Lung microvascular endothelial cell (primary cell): ENCODE measurements at regions not wholly inside any gene's neighbourhood (a gene's known extent, or its start where the extent isn't known, plus 50 kb on each side); places are given as distances from the start of the nearest gene placed in this dataset.

Experiments used
- DNase-seq, 2 donors: peaks; one replicate each; pipeline versions ENCODE4 v3.0.0 to v3.0.0-alpha.2; 2010; ENCODE audit warnings: low read depth in 2 of 2

DNA sequence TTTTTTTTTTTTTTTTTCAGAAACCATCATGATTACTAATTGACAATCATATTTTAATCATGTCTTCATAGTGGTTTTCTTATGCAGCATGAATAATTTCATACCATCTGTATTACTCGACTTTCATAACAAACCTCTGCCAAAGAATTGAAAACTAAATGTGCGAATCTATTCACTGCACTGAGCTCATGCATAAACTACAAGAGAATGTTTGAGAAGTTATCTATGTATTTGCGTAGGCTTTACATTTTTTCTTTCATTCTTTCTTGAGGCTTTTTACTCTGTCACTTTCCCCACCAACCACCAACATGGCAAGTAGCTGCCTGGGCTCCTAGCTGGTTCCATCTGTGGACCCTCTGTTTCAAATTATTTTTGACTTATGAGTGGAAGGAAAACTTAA lies 1761.0 kb downstream of the STIM2 start:
- no peak for DNase-seq

DNA sequence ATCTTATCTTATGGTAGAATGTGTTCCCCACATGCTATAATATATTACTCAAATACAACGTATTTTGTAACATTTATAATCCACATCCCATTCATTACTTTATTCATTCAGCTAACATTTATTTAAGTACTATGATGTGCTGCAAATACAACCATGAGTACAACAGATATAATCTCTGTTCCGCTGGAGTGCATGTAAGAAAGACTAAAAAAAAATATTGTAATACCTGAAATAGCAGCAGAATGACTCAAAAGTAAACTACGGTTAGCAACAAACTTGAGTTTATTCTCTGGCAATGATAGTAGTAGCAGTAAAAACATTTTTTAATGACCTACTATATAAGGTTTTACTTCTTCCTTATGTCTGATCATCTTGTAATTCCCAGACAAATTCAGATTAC lies 1776.3 kb downstream of the STIM2 start:
- DNase-seq, result no peak

DNA sequence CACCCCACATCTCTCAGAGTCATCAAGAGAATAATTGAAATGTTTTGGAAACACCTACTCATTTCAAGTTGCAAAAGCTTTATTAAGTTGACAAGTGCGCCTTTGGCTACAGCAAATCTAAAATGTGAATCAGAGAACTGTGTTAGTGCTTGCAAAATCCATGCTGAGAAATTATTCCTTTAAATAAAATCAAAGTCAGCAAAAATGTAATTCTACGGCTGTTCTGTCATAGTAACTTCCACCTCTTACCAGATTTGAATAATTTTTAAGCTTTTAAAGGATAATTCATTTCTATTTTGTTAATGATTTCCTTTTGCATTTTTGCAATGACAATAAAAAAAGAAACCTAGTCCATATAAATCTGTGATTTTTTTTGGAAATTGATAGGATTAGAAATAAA lies 1779.1 kb downstream of the STIM2 start:
- DNase-seq, result no peak

DNA sequence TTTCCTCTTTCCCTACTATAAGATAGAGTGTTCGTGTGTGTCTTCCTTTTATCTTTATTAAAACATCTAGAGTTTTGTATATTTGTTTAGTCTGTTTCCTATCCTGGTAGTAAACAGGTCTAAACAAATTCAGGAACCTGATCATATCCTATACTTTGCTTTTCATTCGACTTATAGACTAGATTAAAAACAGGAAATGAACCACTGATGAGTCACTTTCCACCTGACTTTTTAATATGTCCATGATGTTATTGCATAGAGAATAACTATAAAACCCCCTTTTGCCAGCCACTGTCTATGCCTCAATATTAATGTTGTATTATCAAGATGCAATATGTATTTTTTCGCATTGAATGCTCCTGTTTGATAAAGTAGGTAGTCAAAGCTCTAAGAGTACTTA lies 1794.0 kb downstream of the STIM2 start:
- DNase-seq, result peak in 1 of 2 donors; percentile 20

DNA sequence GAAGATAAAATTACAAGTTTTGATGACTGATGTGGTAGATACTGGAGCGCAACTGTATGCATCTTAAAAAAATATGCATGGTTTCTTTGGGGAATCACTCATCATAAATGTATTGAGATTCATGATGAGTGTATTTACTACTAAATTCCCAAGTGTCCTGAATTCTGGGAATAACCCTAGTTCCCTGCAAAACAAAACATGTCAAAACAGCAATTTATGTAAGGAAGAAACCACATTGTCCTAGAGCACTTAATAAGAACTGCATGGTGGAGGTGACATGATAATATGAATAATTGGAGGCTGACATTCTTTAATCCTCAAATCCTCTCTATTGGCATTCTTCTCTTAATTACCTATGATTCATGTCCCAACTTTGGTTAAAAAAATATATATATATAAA lies 1804.7 kb downstream of the STIM2 start:
- no peak for DNase-seq

DNA sequence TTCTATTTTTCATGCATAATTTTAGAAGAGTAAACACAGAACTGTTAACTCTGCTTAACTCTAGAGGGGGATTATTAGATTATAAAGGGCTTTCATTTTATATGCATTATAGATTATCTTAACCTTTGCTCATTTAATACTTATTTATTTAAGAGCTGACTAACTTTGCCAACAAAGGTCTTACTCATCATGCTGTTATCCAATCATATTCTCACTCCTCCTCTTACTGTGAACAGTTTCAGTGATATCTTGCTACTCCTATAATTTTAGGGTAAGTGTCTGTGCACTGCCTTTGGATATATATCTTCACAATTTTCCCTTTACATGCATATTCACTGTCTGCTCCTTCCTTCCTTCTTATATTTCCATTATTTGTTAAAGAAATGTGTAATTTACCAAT lies 1814.9 kb downstream of the STIM2 start:
- DNase-seq, result no peak

DNA sequence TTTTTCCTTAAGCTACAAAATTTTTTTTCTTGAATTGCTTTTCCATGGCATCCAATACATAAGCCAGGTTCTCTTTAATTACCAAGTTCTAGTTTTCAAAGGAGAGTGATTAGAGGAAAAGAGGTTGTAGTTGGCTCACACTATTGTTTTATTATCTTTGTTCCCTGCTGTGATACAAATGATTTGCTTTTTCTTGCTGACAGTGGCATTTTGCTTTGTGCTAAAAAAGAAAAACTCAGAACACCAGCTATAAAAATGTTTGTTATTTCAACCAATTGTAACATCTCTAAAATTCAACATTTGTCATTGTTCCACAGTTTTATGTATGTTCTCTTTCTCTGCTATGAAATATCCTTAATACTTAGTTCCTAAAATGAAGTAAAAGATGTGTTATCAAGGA lies 1817.2 kb downstream of the STIM2 start:
- DNase-seq, result no peak

DNA sequence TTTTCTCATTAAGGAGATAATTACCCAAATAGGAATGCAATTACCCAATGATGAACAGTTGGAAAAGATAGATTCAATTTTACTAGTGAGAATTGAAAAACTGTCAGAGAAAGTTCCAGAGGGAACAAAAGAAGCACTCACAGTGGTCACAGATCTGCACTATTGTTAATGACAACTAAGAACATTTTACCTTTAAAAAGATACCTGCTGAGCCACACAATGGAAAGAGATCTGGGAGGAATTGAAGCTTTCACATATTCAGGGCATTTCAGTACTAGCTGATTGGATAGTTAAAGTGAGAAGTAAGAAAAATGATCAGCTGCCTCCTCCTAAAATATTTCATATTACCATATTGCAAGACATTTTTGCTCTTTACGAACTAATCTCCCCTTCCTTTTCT lies 1822.2 kb downstream of the STIM2 start:
- no peak for DNase-seq

DNA sequence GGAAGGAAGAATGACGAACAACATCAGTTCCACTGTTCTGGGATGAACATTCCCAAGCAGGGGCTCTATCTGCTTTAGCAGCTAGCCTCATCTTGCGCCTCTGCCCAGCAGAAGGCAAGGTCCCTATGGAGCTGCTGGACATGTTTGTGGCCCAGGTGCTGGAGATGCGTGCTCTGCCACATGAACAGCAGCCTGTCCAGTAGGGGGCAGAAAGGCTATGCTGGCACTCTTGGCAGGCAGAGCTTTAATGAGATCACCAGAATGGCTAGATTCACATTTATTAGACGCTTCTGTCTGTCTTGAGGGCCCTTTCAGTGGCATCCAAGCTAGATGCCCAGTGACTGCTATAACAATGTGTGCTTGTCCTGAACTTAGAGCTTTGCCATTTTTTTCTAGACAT lies 1826.0 kb downstream of the STIM2 start:
- DNase-seq, result peak in 1 of 2 donors; percentile 7

DNA sequence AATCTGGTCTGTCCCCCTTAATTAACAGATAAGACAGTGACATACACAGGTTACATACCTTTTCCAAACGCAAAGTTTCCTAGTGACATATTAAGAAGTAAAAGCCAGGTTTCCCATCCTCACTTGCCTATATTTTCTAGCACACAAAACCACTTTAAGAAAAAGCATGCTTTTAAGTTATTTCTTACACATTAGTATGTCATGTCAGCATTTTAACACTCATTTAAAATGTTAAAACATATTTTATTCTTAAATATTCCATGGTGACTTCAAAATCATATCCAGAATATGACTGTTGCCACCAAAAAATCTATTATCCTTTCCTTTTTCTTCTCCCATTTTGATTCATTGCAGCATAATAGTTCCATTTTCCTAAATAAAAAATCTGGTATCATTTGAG lies 1830.2 kb downstream of the STIM2 start:
- no peak for DNase-seq

DNA sequence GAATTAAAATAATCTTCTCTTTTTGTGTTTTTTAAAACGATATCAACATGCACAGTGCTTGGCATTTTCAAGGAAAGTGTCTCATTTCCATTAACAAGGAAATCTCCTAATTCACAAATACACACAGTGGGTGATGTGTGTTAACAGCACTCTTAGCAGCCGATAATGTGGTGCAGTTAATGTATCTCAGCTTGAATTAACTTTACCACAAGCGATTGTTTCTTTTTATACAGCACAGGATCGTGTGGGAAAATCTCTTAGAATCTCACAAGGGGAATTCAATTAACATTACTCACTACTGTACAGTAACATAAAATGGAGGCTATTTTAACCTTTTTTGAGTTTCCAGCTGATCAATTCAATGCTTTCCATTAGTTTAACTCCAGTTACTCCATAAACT lies 1841.9 kb downstream of the STIM2 start:
- DNase-seq, result no peak

DNA sequence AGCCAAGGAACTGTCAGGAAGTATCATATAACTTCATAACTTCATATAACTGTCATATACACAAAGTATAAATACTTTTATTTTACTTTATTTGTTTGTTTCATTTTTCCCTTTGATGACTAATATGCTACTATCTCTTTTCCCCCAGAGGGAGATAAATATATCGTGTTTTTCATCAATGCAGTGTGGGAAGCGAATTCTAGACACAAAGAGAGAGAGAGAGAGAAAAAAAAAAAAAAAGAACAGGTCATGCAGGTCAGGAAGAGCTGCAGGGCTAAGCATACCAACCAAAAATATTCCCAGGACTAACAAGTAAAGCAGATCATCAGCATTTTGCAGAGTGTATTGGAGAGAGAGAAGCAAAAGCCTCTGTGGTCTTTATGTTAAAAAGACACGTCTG lies 1849.2 kb downstream of the STIM2 start:
- DNase-seq, result no peak

DNA sequence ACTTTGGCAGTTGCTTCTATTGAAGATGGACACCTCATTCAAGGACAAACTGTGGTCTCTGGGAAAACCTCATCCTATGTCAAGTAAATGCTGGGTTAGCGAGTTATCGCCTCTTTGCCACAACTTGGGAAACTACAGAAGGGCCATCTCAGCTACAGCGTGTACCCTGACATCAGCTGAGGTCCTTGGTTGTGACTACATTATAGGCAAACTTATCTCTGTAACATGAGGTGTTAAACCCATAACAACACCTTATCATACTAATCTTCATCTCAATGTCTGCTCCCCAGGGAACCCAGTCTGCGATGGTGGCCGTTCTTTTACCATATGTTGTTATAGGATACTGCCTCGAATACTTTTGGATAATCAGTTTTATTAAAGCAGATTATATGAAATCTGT lies 1862.7 kb downstream of the STIM2 start:
- DNase-seq, result no peak

DNA sequence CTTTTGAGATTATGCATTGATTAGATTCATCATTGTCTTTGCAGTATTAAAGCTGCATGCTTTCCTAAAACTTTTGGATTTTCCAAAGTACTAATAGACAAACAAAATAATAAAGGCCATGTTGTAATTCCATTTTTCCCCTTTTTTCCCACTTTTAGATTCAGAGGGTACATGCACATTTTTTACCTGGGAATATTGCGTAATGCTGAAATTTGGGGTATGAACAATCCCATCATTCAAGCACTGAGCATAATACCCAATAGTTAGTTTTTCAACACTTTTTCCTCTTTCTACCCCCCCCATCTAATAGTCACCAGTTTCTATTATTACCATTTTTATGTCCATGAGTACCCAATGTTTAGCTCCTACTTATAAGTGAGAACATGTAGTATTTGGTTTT lies 1863.6 kb downstream of the STIM2 start:
- DNase-seq, result no peak

DNA sequence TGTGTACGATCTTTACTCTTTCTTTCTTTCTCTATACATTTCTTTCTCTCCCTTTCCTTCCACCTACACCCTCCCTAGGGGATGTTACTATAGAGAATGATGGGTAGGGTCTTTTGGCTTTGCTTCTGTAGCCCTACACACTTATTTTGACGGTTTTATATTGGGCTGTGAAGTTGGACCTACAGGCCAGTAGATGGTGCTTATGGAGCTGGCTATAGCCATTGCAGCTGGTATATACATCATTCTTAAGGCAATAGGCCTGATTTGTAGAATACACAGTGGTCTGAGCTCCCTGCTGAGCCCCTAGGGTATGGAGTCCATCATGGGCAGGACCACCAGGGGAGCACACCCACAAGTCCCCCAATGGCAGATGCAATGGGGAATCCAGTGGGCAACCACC lies 1869.7 kb downstream of the STIM2 start:
- no peak for DNase-seq

DNA sequence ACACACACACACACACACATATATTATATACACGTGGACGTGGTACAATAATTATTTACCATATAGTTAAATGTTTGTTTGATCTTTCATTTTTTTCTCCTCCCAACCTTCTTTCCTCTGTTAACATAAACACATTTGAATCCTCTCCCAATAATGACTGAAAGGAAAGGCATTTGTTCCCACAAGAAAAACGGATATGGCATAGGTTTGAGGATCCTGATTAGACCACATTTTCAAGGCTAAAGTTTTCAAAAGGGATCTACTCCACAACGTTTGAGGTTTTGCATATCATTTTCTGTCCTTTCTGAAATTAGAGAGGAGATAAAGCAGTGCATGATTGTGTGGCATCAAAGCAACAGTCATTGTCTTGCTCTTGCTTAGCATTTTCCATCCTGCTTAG lies 1883.4 kb downstream of the STIM2 start:
- DNase-seq, result no peak

DNA sequence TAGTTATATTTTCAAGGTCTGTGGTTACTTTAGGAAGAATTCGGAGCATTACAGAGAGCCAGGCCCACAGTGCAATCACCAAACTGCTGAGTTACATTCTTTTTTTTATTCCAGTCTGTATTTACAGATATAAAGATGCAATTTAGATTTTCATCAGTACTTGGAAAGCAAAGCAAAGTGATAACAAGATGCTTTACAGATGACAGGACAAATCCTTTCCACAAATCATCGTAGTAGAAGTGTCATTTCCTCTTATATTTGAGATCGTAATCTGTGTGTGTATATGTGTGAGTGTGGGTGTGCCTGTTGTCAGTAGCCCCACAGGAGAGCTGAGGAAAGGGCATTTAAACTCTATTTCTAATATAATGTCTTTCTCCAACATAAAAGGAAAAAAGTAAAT lies 1893.7 kb downstream of the STIM2 start:
- DNase-seq, result no peak

DNA sequence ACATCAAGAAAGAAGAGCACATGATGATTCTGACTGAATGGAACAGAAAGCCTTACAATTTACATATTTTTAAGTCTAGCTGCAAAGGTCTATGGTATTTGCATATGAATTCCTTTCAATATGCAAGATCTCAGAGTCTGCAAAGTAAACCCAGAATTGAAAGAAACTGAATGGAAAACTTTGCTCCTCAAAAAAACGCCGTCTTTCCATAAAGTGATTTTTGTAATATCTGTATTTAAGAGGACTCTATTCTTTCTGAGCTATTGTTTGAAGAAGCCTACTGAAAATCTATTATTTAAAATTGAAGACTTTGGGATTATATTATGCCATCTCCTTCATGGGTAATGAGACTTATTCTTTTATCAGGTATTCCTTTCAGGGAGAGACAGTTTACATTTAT lies 1894.4 kb downstream of the STIM2 start:
- DNase-seq, result no peak

DNA sequence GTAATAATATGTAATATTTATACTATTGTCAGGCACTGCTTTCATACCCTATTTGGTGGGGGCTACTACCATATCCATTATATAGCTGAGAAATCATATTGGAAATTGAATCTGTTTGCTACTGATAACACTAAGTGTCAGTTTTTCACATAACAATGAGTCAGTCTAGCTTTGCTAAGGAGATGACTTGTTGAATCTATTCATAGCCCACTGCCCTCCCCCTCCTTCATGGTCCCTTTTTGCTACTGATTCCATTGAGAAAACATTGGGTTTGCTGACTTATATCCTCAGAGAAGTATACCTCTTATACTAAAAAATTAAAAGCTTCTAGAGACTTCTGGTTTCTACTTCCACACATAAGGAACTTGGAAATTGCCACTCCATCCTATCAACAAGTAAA lies 1898.4 kb downstream of the STIM2 start:
- no peak for DNase-seq

DNA sequence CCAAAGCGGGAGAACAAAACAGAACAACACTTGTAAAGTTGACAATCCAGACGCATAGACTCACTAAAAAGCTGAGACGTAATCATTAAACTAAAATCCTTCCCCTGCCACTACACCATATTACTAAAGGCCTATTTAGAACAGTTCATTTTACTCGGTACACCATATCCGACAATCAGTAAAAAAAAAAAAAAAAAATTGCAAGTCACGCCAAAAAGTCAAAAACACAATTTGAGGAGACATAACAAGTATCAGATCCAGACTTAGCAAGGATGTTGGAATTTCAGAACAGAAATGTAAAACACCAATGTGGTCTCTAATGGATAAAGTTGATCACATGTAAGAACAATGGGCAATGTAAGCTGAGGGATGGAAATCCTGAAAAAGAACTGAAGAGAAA lies 1899.4 kb downstream of the STIM2 start:
- DNase-seq, result no peak

DNA sequence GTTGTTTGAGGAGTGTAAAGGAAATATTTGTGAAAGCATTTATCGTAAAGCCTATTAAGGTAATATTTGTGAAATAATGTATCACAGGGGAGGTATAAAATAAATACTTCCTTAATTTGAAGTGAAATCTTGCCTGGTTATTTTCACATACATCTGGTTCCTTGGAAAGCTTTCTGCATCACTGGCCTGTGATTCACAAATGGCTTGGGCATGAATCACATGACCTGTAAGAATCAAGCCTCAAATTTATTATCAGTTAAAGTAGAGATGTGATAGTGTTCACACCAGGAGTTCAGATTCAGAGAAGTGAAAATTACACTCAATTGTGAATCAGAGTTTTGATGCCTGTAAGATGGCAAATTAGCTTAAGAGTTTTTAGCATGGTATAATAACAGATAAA lies 1911.4 kb downstream of the STIM2 start:
- no peak for DNase-seq

DNA sequence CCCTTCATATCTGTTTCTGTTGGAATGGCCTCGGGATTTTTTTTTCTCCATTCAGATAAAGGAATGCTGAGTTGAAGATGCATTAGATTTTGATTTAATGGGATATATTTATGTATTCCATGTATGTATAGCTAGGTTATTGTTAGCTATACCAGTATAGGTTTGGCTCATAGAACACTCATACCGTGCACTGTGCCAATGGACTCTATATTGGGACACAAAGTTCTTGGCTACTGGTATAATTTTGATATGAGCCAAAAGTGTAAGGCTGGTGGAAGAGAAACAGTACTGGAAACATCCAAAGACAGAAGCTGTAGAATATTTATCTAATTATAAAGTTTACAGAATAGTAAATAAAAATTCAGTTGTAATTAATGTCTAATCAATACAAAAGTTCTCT lies 1912.1 kb downstream of the STIM2 start:
- no peak for DNase-seq

DNA sequence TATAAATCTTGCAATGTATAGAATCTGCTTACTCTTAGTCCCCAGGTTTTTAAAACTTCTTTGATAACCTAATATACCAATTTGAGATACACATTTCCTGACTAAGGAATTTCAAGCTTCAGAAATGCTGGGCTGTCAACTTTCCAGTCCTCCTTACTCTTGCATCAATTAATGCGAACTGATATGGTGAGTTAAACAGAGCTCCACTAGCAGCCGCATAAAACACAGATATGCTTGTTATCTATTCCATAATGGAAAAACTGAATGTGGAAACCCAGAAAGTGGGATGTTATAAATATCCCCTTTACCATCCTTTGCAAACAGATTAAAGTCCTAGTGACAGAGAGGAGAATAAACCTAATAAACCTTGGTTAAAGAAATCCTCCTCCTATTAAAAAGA lies 1913.7 kb downstream of the STIM2 start:
- DNase-seq, result no peak

DNA sequence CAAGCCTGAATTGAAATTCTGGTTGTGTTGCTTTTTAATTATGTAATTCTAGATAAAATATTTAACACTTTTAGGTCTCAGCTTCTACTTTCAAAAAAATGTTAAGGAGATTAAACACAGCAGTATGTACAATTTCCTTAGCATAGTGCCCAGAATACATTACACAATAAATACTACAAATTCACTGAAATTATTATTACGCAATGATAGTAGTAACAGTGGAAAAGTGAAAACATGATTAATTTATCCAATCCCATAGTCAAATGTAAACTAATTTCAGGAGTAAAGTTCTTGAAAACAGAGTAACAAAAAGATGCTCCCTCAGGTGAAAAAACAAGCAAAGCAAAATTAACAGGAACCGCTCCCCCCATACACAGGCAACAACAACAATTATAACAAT lies 1915.4 kb downstream of the STIM2 start:
- no peak for DNase-seq

DNA sequence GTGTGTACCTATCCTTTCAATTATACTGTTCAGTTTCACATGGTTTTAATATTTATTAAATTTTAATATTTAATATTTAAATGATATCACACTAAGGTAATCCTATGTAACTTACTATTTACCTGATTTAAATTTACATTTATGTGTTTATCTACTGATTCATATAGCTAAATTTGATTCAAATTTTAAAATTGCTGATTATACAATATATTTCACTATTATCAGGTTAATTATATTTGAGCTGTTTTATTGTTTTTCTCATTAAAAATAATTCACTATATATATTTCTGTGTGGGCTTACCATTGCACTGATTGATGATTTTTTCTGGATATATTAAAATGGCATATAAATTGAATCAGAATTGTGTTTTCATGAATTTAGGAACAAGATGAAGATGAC lies 1923.5 kb downstream of the STIM2 start:
- DNase-seq, result no peak
